K562 (cell line): ENCODE measurements at regions not wholly inside any gene's neighbourhood (a gene's known extent, or its start where the extent isn't known, plus 50 kb on each side); places are given as distances from the start of the nearest gene placed in this dataset.

ENCODE experiments used
- BDP1 ChIP-seq: IDR thresholded peaks from 3 replicates; pipeline ENCODE4 v1.6.1; 2011; ENCODE audit not compliant: insufficient read length, insufficient read depth
- CHD7 ChIP-seq: fragments of 200-600 bp; sonication (generic); IDR thresholded peaks from one replicate; pipeline ENCODE4 v1.6.1; 2012; ENCODE audit warnings: mild to moderate bottlenecking, low read depth, low read length, inconsistent platforms
- FOXP1 ChIP-seq: sonication (generic); formaldehyde crosslinking; IDR thresholded peaks from 2 replicates; pipeline ENCODE4 v1.8.0; 2022; ENCODE audit warnings: mild to moderate bottlenecking, missing genetic modification reagents
- ZNF134 ChIP-seq: fragments of 250-450 bp; sonication (Bioruptor Pico); conservative IDR thresholded peaks from 2 replicates; pipeline ENCODE4 v1.4.0; 2020
- ZNF449 ChIP-seq: fragments of 250-450 bp; sonication (Bioruptor Pico); IDR thresholded peaks from 2 replicates; pipeline ENCODE4 v1.8.0; 2022; ENCODE audit warnings: moderate library complexity, mild to moderate bottlenecking, inconsistent platforms

GRCh38 chr9:24672336-24672735, 126.6 kb upstream of the IZUMO3 start (continued):
- TF ChIP-seq ZNF449 (CRISPR knock-in tag) (no peak), CHD7 (no peak), ZNF134 (CRISPR knock-in tag) (no peak), BDP1 (no peak), FOXP1 (CRISPR knock-in tag) (no peak)
